ENCODE measurements at regions not wholly inside any gene's neighbourhood (a gene's known extent, or its start where the extent isn't known, plus 50 kb on each side); places are given as distances from the start of the nearest gene placed in this dataset.

DNA sequence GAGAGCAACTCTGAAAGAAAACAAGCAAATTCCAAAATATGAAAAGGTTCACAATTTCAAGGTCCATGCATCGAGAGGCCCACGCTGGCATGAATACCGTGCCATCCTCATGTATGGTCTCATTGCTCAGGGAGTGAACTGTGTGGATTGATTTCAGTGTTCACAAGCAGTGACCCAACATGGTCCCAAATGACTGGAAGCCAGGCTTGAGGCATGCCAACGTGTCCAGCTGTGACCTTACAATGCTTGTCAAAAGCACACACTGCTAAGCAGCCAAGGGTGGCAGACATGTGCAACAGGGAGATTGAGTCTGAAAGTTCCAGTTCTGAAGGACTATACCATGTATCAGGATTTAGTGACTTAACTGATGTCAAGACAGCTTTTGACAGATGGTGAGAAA, 58.7 kb upstream of the CLDN24 start:
- H3K36me3 ChIP-seq (replicated peaks in 1 of 2; ENCODE audit: control insufficient read depth in 1 of 2, insufficient read depth in 2 of 2, low read length in 2 of 2): no peaks in the 10 kb centered on the region
- no peak for FAIRE-seq
- intact Hi-C loops (cut with micrococcal nuclease; ENCODE audit: unreplicated experiment) (no loop called here), in situ Hi-C loops (cut with HindIII; ENCODE audit: extremely low pct_ligation_motif_present, low pct_unique_long_range_greater_than_20kb) (no loop called here)
- DNase-seq (ENCODE audit: low spot score): no peak
- no peak overlapping the region for H3K27ac ChIP-seq (ENCODE audit: extremely low read length, insufficient read depth, low read length)
- H3K9ac ChIP-seq (ENCODE audit: insufficient read depth, low read depth, low read length): no peak overlapping the region
- CTCF ChIA-PET (ENCODE audit: low intra/inter-chr PET ratio, low total read pairs): no interaction called here
- WGBS (ENCODE audit: low lambda C conversion rate): 5% methylated on average over 4 of the region's 4 CpGs
- TF ChIP-seq ZNF792 (CRISPR knock-in tag; IDR thresholded peaks at IDR 0.05): no peak
- no peak for TF ChIP-seq BRD4 (CRISPR knock-in tag; IDR thresholded peaks at IDR 0.05)
- no peak for TF ChIP-seq SP4 (CRISPR knock-in tag; IDR thresholded peaks at IDR 0.05)
- TF ChIP-seq MXD4 (CRISPR knock-in tag; IDR thresholded peaks at IDR 0.05): no peak
- TF ChIP-seq FOXA1 (IDR thresholded peaks at IDR 0.05): no peak
- TF ChIP-seq FOXA1 (CRISPR knock-in tag; IDR thresholded peaks at IDR 0.05): no peak
- TF ChIP-seq, protein P1, sequence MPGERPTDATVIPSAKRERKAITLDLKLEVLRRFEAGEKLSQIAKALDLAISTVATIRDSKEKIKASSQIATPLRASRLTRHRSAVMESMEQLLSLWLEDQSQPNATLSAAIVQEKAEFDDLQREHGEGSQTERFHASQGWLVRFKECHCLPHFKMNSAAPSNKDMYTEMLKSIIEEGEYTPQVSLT (CRISPR knock-in tag; IDR thresholded peaks at IDR 0.05; ENCODE audit: borderline replicate concordance, low read depth): no peak
- TF ChIP-seq SMC3 (IDR thresholded peaks at IDR 0.05; ENCODE audit: low read length): no peak
- TF ChIP-seq, protein P2, sequence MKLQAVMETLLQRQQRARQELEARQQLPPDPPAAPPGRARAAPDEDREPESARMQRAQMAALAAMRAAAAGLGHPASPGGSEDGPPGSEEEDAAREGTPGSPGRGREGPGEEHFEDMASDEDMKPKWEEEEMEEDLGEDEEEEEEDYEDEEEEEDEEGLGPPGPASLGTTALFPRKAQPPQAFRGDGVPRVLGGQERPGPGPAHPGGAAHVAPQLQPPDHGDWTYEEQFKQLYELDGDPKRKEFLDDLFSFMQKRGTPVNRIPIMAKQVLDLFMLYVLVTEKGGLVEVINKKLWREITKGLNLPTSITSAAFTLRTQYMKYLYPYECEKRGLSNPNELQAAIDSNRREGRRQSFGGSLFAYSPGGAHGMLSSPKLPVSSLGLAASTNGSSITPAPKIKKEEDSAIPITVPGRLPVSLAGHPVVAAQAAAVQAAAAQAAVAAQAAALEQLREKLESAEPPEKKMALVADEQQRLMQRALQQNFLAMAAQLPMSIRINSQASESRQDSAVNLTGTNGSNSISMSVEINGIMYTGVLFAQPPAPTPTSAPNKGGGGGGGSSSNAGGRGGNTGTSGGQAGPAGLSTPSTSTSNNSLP (IDR thresholded peaks at IDR 0.05; ENCODE audit: low read depth, low read length): no peak
- TF ChIP-seq ZNF766 (CRISPR knock-in tag; IDR thresholded peaks at IDR 0.05; ENCODE audit: borderline replicate concordance): no peak
- TF ChIP-seq, protein P3, sequence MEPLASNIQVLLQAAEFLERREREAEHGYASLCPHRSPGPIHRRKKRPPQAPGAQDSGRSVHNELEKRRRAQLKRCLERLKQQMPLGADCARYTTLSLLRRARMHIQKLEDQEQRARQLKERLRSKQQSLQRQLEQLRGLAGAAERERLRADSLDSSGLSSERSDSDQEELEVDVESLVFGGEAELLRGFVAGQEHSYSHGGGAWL (CRISPR knock-in tag; IDR thresholded peaks at IDR 0.05): no peak
- TF ChIP-seq ZNF841 (CRISPR knock-in tag; IDR thresholded peaks at IDR 0.05; ENCODE audit: borderline replicate concordance): no peak
- TF ChIP-seq, protein P4, sequence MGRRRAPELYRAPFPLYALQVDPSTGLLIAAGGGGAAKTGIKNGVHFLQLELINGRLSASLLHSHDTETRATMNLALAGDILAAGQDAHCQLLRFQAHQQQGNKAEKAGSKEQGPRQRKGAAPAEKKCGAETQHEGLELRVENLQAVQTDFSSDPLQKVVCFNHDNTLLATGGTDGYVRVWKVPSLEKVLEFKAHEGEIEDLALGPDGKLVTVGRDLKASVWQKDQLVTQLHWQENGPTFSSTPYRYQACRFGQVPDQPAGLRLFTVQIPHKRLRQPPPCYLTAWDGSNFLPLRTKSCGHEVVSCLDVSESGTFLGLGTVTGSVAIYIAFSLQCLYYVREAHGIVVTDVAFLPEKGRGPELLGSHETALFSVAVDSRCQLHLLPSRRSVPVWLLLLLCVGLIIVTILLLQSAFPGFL (CRISPR knock-in tag; IDR thresholded peaks at IDR 0.05): no peak
- no peak for TF ChIP-seq EP300 (IDR thresholded peaks at IDR 0.05; ENCODE audit: low read depth in 2 of 2, low read length in 2 of 2)
- TF ChIP-seq EP300 (CRISPR knock-in tag; IDR thresholded peaks at IDR 0.05; ENCODE audit: borderline replicate concordance): no peak
- no peak for TF ChIP-seq ZFP1 (CRISPR knock-in tag; IDR thresholded peaks at IDR 0.05)
- TF ChIP-seq ZNF160 (CRISPR knock-in tag; IDR thresholded peaks at IDR 0.05): no peak
- no peak for TF ChIP-seq ELF3 (CRISPR knock-in tag; IDR thresholded peaks at IDR 0.05)
- TF ChIP-seq, protein P5, sequence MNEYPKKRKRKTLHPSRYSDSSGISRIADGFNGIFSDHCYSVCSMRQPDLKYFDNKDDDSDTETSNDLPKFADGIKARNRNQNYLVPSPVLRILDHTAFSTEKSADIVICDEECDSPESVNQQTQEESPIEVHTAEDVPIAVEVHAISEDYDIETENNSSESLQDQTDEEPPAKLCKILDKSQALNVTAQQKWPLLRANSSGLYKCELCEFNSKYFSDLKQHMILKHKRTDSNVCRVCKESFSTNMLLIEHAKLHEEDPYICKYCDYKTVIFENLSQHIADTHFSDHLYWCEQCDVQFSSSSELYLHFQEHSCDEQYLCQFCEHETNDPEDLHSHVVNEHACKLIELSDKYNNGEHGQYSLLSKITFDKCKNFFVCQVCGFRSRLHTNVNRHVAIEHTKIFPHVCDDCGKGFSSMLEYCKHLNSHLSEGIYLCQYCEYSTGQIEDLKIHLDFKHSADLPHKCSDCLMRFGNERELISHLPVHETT (CRISPR knock-in tag; conservative IDR thresholded peaks at IDR 0.05): no peak
- no peak for TF ChIP-seq JUN (CRISPR knock-in tag; IDR thresholded peaks at IDR 0.05)
- no peak for TF ChIP-seq EZH2 (conservative IDR thresholded peaks at IDR 0.05; ENCODE audit: low read depth, low read length)
- no peak for ATAC-seq
- no peaks in the 10 kb centered on the region for H4K20me1 ChIP-seq (ENCODE audit: insufficient read depth, low read length)
- H3K4me2 ChIP-seq (ENCODE audit: low read depth, low read length): no peak overlapping the region
- BruUV-seq (replicated peaks): no TSS peak
- POLR2A ChIA-PET: no interaction called here
- no peaks in the 10 kb centered on the region for H3K79me2 ChIP-seq (ENCODE audit: insufficient read depth, low read length)
- H3K9me3 ChIP-seq (ENCODE audit: low read length): peaks cover 18% of the 10 kb centered on the region
- peaks cover 0 to 2% of the 10 kb centered on the region in 2 experiments; a peak in 1 of 5 replicates for H3K27me3 ChIP-seq (ENCODE audit: control insufficient read depth in 1 of 2, insufficient read depth in 2 of 2, low read length in 2 of 2)
- H2AFZ ChIP-seq (ENCODE audit: low read length): no peak overlapping the region
- no peaks in the 10 kb centered on the region for H3K4me1 ChIP-seq (ENCODE audit: insufficient read depth, low read length)
- no peak overlapping the region for H3K4me3 ChIP-seq (replicated peaks in 1 of 3; ENCODE audit: insufficient read depth in 1 of 3, low read depth in 2 of 3, low read length in 3 of 3)

Data from HepG2 (cell line).